Lower leg skin (tissue), 4 donors: ENCODE measurements at regions not wholly inside any gene's neighbourhood (a gene's known extent, or its start where the extent isn't known, plus 50 kb on each side); places are given as distances from the start of the nearest gene placed in this dataset.

Source experiments
- DNase-seq, 2 donors: peaks; one replicate each; pipeline ENCODE4 v3.0.0-alpha.2; 2019; ENCODE audit warnings: low spot score in 2 of 2
- H3K4me3 ChIP-seq: fragments of 200-600 bp; sonication (generic); 2 replicates; pipeline ENCODE4 v1.5.1; 2017; ENCODE audit warnings: mild to moderate bottlenecking, low read depth; ENCODE audit not compliant: poor library complexity, severe bottlenecking
- CTCF ChIP-seq, 3 donors: fragments of 450-650 bp; IDR thresholded peaks; one replicate each; pipeline ENCODE4 v1.5.1; 2016; ENCODE audit warnings: antibody characterized with exemption in 3 of 3, mild to moderate bottlenecking in 3 of 3, moderate library complexity in 2 of 3
- POLR2A ChIP-seq, 2 donors: fragments of 450-650 bp; IDR thresholded peaks; one replicate each; pipeline ENCODE4 v1.6.1; 2016 to 2017; ENCODE audit warnings: antibody characterized with exemption in 2 of 2, mild to moderate bottlenecking in 1 of 2, moderate library complexity in 1 of 2
- WGBS, 2 donors: methylation state at CpG; one replicate each; pipeline ENCODE4 v1.1.5; 2018; 5-methylcytosine and 5-hydroxymethylcytosine counted together
- intact Hi-C: fragments of 100-400 bp; cut with DNase I; formaldehyde crosslinking; loops from one replicate; pipeline ENCODE4 v1.15.0; 2023; ENCODE audit warnings: low total_unique reads

GRCh38 chr5:105218018-105218417, 1655.4 kb upstream of the NUDT12 start:
- WGBS, 2 donors = 23 to 30% methylated on average over 1 of the region's 1 CpG
- intact Hi-C loops = no loop called here
- H3K4me3 ChIP-seq = no peak overlapping the region
- no peak for TF ChIP-seq CTCF (IDR thresholded peaks at IDR 0.05)
- no peak for TF ChIP-seq POLR2A (IDR thresholded peaks at IDR 0.05)
- no peak for DNase-seq

GRCh38 chr5:105213078-105213477, 1650.5 kb upstream of the NUDT12 start:
- TF ChIP-seq CTCF (IDR thresholded peaks at IDR 0.05) (no peak), POLR2A (IDR thresholded peaks at IDR 0.05) (no peak)
- H3K4me3 ChIP-seq = no peak overlapping the region
- intact Hi-C loops = no loop called here
- no peak for DNase-seq

DNA sequence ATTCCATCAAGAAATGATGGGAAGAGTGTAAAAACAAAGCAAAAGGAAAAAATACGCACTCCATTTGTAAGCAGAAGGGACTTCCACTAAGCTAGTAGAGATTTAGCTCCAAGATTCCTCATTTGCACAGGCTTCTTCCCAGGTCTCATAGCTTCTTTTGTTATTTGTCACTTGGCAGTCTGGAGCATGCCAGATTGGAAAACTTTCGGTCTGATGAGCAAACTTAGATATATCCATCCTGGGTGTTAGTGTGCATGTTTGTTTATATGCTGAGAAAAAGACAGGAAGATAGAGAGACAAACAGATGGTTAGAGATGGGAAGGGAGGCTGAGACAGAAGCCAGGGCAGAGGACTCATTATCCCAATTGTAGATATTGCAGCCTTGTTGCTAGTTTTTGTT, 1644.5 kb upstream of the NUDT12 start:
- 77 to 79% methylated on average over 2 of the region's 2 CpGs for WGBS, 2 donors
- TF ChIP-seq POLR2A (IDR thresholded peaks at IDR 0.05) = no peak
- no peak for TF ChIP-seq CTCF (IDR thresholded peaks at IDR 0.05)
- intact Hi-C loops = no loop called here
- H3K4me3 ChIP-seq = no peak overlapping the region
- DNase-seq = no peak

- WGBS, 2 donors = 83 to 88% methylated on average over 3 of the region's 3 CpGs
- H3K4me3 ChIP-seq = no peak overlapping the region
- DNase-seq = no peak
- no peak for TF ChIP-seq CTCF (IDR thresholded peaks at IDR 0.05)
- intact Hi-C loops = no loop called here
Observed at GRCh38 chr5:105197531-105197930, 1634.9 kb upstream of the NUDT12 start.

GRCh38 chr5:105195765-105196164, 1633.2 kb upstream of the NUDT12 start:
- intact Hi-C loops = no loop called here
- H3K4me3 ChIP-seq = no peak overlapping the region
- TF ChIP-seq CTCF (IDR thresholded peaks at IDR 0.05) (no peak), POLR2A (IDR thresholded peaks at IDR 0.05) (no peak)
- DNase-seq = no peak

DNA sequence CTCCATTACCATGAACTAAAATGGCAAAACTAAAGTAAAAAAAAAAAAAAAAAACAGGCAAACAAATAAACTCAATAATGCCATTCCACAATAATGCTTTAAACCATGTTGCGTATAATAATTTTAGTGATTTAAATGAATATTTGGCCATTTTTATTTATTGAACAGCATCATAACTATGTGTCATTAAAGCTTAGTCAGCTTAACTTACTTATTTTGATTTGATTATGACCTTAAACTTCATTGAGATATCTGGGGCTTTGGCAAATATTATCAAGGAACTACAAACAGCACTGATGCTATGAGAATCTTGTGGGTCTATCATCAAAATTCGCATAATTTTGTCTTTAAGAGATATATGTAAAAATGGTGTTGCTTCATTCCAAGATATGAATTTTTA, 1610.3 kb upstream of the NUDT12 start:
- intact Hi-C loops = no loop called here
- no peak for DNase-seq
- H3K4me3 ChIP-seq = no peak overlapping the region
- 88 to 91% methylated on average over 2 of the region's 2 CpGs for WGBS, 2 donors
- TF ChIP-seq POLR2A (IDR thresholded peaks at IDR 0.05) (no peak), CTCF (IDR thresholded peaks at IDR 0.05) (no peak)
